Germinal center (tissue), 1 donor: ENCODE measurements at regions not wholly inside any gene's neighbourhood (a gene's known extent, or its start where the extent isn't known, plus 50 kb on each side); places are given as distances from the start of the nearest gene placed in this dataset.

Experiments
- DNase-seq: peaks from one replicate; pipeline ENCODE4 v3.0.0; 2012; ENCODE audit warnings: mixed read lengths, low spot score

GRCh38 chr4:11182586-11183355 lies 245.9 kb downstream of the HS3ST1 start:
- no peak for DNase-seq

- DNase-seq: no peak
Observed at GRCh38 chr4:11182031-11182430, 246.7 kb downstream of the HS3ST1 start.

GRCh38 chr4:11179796-11180195 lies 248.9 kb downstream of the HS3ST1 start:
- no peak for DNase-seq

- DNase-seq: no peak
Observed at GRCh38 chr4:11178433-11178832, 250.3 kb downstream of the HS3ST1 start.

- no peak for DNase-seq
Observed at GRCh38 chr4:11175374-11175773, 253.3 kb downstream of the HS3ST1 start.

GRCh38 chr4:11166606-11167005 lies 262.1 kb downstream of the HS3ST1 start:
- DNase-seq: no peak

- DNase-seq: no peak
Observed at GRCh38 chr4:11166034-11166433, 262.7 kb downstream of the HS3ST1 start.

GRCh38 chr4:11165052-11165451 lies 263.6 kb downstream of the HS3ST1 start:
- no peak for DNase-seq

GRCh38 chr4:11160288-11160687 lies 268.4 kb downstream of the HS3ST1 start:
- no peak for DNase-seq

- DNase-seq: no peak
Observed at GRCh38 chr4:11158971-11159370, 269.7 kb downstream of the HS3ST1 start.

- no peak for DNase-seq
Observed at GRCh38 chr4:11155208-11155867, 273.4 kb downstream of the HS3ST1 start.

- no peak for DNase-seq
Observed at GRCh38 chr4:11153171-11153750, 275.4 kb downstream of the HS3ST1 start.

- DNase-seq: no peak
Observed at GRCh38 chr4:11152684-11153083, 276.0 kb downstream of the HS3ST1 start.

GRCh38 chr4:11151500-11151899 lies 277.2 kb downstream of the HS3ST1 start:
- DNase-seq: no peak

- no peak for DNase-seq
Observed at GRCh38 chr4:11149612-11150259, 279.0 kb downstream of the HS3ST1 start.

GRCh38 chr4:11139871-11140270 lies 288.8 kb downstream of the HS3ST1 start:
- DNase-seq: no peak

- DNase-seq: no peak
Observed at GRCh38 chr4:11138964-11139363, 289.7 kb downstream of the HS3ST1 start.

GRCh38 chr4:11134705-11135104 lies 294.0 kb downstream of the HS3ST1 start:
- no peak for DNase-seq

GRCh38 chr4:11133868-11134267 lies 294.8 kb downstream of the HS3ST1 start:
- no peak for DNase-seq

GRCh38 chr4:11132478-11132877 lies 296.2 kb downstream of the HS3ST1 start:
- DNase-seq: no peak

GRCh38 chr4:11131491-11131890 lies 297.2 kb downstream of the HS3ST1 start:
- DNase-seq: no peak

GRCh38 chr4:11130195-11130970 lies 298.3 kb downstream of the HS3ST1 start:
- no peak for DNase-seq
